Astrocyte of the cerebellum (primary cell): ENCODE measurements at regions not wholly inside any gene's neighbourhood (a gene's known extent, or its start where the extent isn't known, plus 50 kb on each side); places are given as distances from the start of the nearest gene placed in this dataset.
A peak's percentile ranks its signal among the peaks of the same experiment; 100 is the strongest.

ENCODE experiments used
- DNase-seq: peaks from one replicate; pipeline ENCODE4 v3.0.0-alpha.2; 2011; ENCODE audit warnings: low read depth
- H3K4me3 ChIP-seq: 2 replicates; pipeline ENCODE4 v1.5.1; 2011; ENCODE audit warnings: mild to moderate bottlenecking, low read depth, low read length, moderate library complexity
- CTCF ChIP-seq: IDR thresholded peaks from 2 replicates; pipeline ENCODE4 v1.5.1; 2012; ENCODE audit warnings: low read length, low read depth, moderate library complexity, mild to moderate bottlenecking; ENCODE audit errors: missing control alignments
- in situ Hi-C: cut with HindIII; loops from 2 replicates; pipeline ENCODE4 v1.10.0; 2017; ENCODE audit warnings: low sequenced_read_pairs

GRCh38 chrX:3550871-3551270 lies 162.6 kb downstream of the PRKX start:
- in situ Hi-C loops: no loop called here
- H3K4me3 ChIP-seq: no peak overlapping the region
- TF ChIP-seq CTCF: no peak
- no peak for DNase-seq

GRCh38 chrX:3550160-3550751 lies 163.2 kb downstream of the PRKX start:
- no peak overlapping the region for H3K4me3 ChIP-seq
- no peak for DNase-seq
- no peak for TF ChIP-seq CTCF
- in situ Hi-C loops: no loop called here

GRCh38 chrX:3549411-3549911 lies 164.0 kb downstream of the PRKX start:
- no peak for TF ChIP-seq CTCF
- in situ Hi-C loops: no loop called here
- H3K4me3 ChIP-seq: no peak overlapping the region
- no peak for DNase-seq

GRCh38 chrX:3548765-3549391 lies 164.6 kb downstream of the PRKX start:
- peak; percentile 44 for DNase-seq
- peak; percentile 26 for TF ChIP-seq CTCF
- in situ Hi-C loops: no loop called here
- no peak overlapping the region for H3K4me3 ChIP-seq

- H3K4me3 ChIP-seq: no peak overlapping the region
- no peak for DNase-seq
- in situ Hi-C loops: no loop called here
- no peak for TF ChIP-seq CTCF
Measured at GRCh38 chrX:3545901-3546300, 167.5 kb downstream of the PRKX start.

- H3K4me3 ChIP-seq: no peak overlapping the region
- in situ Hi-C loops: no loop called here
- no peak for TF ChIP-seq CTCF
- no peak for DNase-seq
Measured at GRCh38 chrX:3541336-3541735, 172.1 kb downstream of the PRKX start.
